B cell (primary cell): ENCODE measurements at regions not wholly inside any gene's neighbourhood (a gene's known extent, or its start where the extent isn't known, plus 50 kb on each side); places are given as distances from the start of the nearest gene placed in this dataset.

Experiments
- ATAC-seq: fragments of 200-7000 bp; cut with Tn5 transposase; one replicate; pipeline ENCODE4 v1.10.0; 2021; ENCODE audit warnings: low read depth, mild to moderate bottlenecking, moderate number of reproducible peaks, moderate library complexity
- CTCF ChIA-PET: fragments of 350-600 bp; sonication (Branson Sonifier 250); formaldehyde crosslinking; loops from one replicate; lab custom pipeline; 2021; ENCODE audit warnings: antibody characterized with exemption, inconsistent platforms; lab: Charles Lee
- POLR2A ChIA-PET: fragments of 350-600 bp; sonication (Branson Sonifier 250); formaldehyde crosslinking; loops from one replicate; lab custom pipeline; 2021; ENCODE audit warnings: antibody characterized with exemption; lab: Charles Lee
- DNase-seq: peaks from one replicate; pipeline ENCODE4 v3.0.0; 2013
- H2AFZ ChIP-seq: 2 replicates; pipeline ENCODE4 v1.6.1; 2012; ENCODE audit warnings: mild to moderate bottlenecking, low read depth, low read length; ENCODE audit not compliant: insufficient read depth, poor library complexity, severe bottlenecking
- H3K27ac ChIP-seq, 2 donors: 1 replicate in 1 of 2; 2 replicates in 1 of 2; pipeline ENCODE4 v1.5.1; 2012 to 2013; ENCODE audit warnings: low read length in 2 of 2, mild to moderate bottlenecking in 2 of 2, moderate library complexity in 1 of 2
- H3K27me3 ChIP-seq, 4 experiments: fragments of 200-600 bp in 1 of 4; sonication (generic) in 1 of 4; replicated peaks in 1 of 4; 1 replicate in 2 of 4; 2 replicates in 2 of 4; pipeline versions ENCODE4 v1.6.1 to v1.7.0; 2013 to 2016; ENCODE audit warnings: low read length in 3 of 4, mild to moderate bottlenecking in 2 of 4, mixed read lengths in 1 of 4, moderate library complexity in 1 of 4; ENCODE audit not compliant: insufficient read depth in 4 of 4, control insufficient read depth in 3 of 4; ENCODE audit errors: control extremely low read depth in 1 of 4
- H3K36me3 ChIP-seq, 2 experiments: replicated peaks in 1 of 2; 1 replicate in 1 of 2; 2 replicates in 1 of 2; pipeline versions ENCODE4 v1.6.1 to v1.7.1; 2013; ENCODE audit warnings: low read length in 1 of 2; ENCODE audit not compliant: insufficient read depth in 2 of 2, control insufficient read depth in 1 of 2; ENCODE audit errors: control extremely low read depth in 1 of 2, extremely low read depth in 1 of 2
- H3K4me1 ChIP-seq, 2 donors: fragments of 200-600 bp in 1 of 2; sonication (generic) in 1 of 2; 1 replicate in 1 of 2; 2 replicates in 1 of 2; pipeline versions ENCODE4 v1.5.1 to v1.6.1; 2013 to 2017; ENCODE audit warnings: low read length in 2 of 2; ENCODE audit not compliant: control insufficient read depth in 2 of 2, insufficient read depth in 2 of 2
- H3K4me2 ChIP-seq: replicated peaks from 2 replicates; pipeline ENCODE3; 2012; ENCODE audit warnings: mild to moderate bottlenecking, low read depth, low read length; ENCODE audit not compliant: poor library complexity, severe bottlenecking
- H3K4me3 ChIP-seq, 5 experiments: fragments of 200-600 bp in 1 of 5; sonication (generic) in 1 of 5; 1 replicate in 3 of 5; 2 replicates in 2 of 5; pipeline versions ENCODE4 v1.5.1 to v1.7.0; 2011 to 2016; ENCODE audit warnings: low read length in 4 of 5, mild to moderate bottlenecking in 4 of 5, low read depth in 2 of 5, control low read depth in 1 of 5, moderate library complexity in 1 of 5; ENCODE audit not compliant: insufficient read depth in 1 of 5; ENCODE audit errors: control extremely low read depth in 1 of 5, extremely low read depth in 1 of 5
- H3K79me2 ChIP-seq: fragments of 200-600 bp; sonication (generic); one replicate; pipeline ENCODE4 v1.6.0; 2016; ENCODE audit warnings: low read length; ENCODE audit not compliant: control insufficient read depth, insufficient read depth
- H3K9ac ChIP-seq: fragments of 200-600 bp; sonication (generic); 2 replicates; pipeline ENCODE4 v1.6.1; 2017; ENCODE audit warnings: mild to moderate bottlenecking, low read length, moderate library complexity
- H3K9me3 ChIP-seq, 3 donors: one replicate each; pipeline versions ENCODE4 v1.6.1 to v1.7.1; 2013; ENCODE audit warnings: low read length in 2 of 3; ENCODE audit not compliant: control insufficient read depth in 2 of 3, insufficient read depth in 1 of 3; ENCODE audit errors: control extremely low read depth in 1 of 3
- H4K20me1 ChIP-seq: 2 replicates; pipeline ENCODE4 v1.6.0; 2012; ENCODE audit warnings: mild to moderate bottlenecking, low read length; ENCODE audit not compliant: insufficient read depth, control insufficient read depth, poor library complexity, severe bottlenecking
- H3K27ac Mint-ChIP-seq: one replicate; pipeline ENCODE4 v1.8.0; 2021; ENCODE audit warnings: mixed read lengths
- H3K27me3 Mint-ChIP-seq: one replicate; pipeline ENCODE4 v1.8.0; 2021; ENCODE audit warnings: mixed read lengths
- H3K4me1 Mint-ChIP-seq: one replicate; pipeline ENCODE4 v1.8.0; 2021; ENCODE audit warnings: mixed read lengths
- H3K4me3 Mint-ChIP-seq: one replicate; pipeline ENCODE4 v1.8.0; 2021; ENCODE audit warnings: mixed read lengths
- H3K9me3 Mint-ChIP-seq: one replicate; pipeline ENCODE4 v1.8.0; 2022; ENCODE audit warnings: mixed read lengths; ENCODE audit not compliant: insufficient read depth
- EZH2 ChIP-seq: IDR thresholded peaks from 2 replicates; pipeline ENCODE4 v1.6.1; 2012; ENCODE audit warnings: borderline replicate concordance, low read depth, mild to moderate bottlenecking, moderate library complexity, low read length; ENCODE audit not compliant: insufficient read depth, poor library complexity, severe bottlenecking
- WGBS: methylation state at CpG from one replicate; pipeline ENCODE4 v1.1.5; 2013; ENCODE audit warnings: missing lambda C conversion rate; ENCODE audit not compliant: insufficient coverage; 5-methylcytosine and 5-hydroxymethylcytosine counted together
- intact Hi-C: fragments of 100-400 bp; cut with micrococcal nuclease; formaldehyde crosslinking; loops from one replicate; pipeline ENCODE4 v1.10.0; 2022
- TF ChIP-seq, protein P1 (sequence below): fragments of 200-600 bp; IDR thresholded peaks from one replicate; pipeline ENCODE4 v1.8.0; 2022; ENCODE audit warnings: antibody characterized with exemption, mild to moderate bottlenecking

DNA sequence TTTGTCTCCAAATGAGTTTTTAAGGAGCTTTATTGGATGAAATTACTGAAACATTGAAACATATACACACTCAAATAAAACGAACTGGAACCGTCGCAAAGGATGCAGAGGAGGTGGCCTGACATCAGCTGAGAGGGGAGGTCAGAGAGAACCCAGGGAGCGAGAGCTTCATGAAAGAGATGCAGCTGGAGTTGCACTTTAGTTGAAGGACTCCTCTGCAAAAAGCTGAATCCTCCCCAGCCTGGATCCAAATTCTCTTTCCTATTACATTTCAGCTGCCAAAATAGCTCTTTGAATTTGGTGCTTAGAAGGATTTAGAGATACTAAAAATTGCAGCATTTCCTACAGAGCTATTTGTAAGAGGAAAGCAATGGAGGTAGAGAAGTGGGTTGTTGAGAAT, 140.0 kb upstream of the DPP6 start:
- no peaks in the 10 kb centered on the region for H3K4me1 ChIP-seq
- peaks cover 0 to 8% (median 0%) of the 10 kb centered on the region in 3 donors for H3K9me3 ChIP-seq
- no peaks in the 10 kb centered on the region for H3K36me3 ChIP-seq
- CTCF ChIA-PET, result no interaction called here
- H4K20me1 ChIP-seq, result no peaks in the 10 kb centered on the region
- no peaks in the 10 kb centered on the region for H3K27me3 Mint-ChIP-seq
- no peak overlapping the region for H3K27ac Mint-ChIP-seq
- H3K9me3 Mint-ChIP-seq, result peaks cover 2% of the 10 kb centered on the region
- H3K4me1 Mint-ChIP-seq, result no peaks in the 10 kb centered on the region
- H3K9ac ChIP-seq, result no peak overlapping the region
- H3K27me3 ChIP-seq, result no peaks in the 10 kb centered on the region
- TF ChIP-seq, protein P1, sequence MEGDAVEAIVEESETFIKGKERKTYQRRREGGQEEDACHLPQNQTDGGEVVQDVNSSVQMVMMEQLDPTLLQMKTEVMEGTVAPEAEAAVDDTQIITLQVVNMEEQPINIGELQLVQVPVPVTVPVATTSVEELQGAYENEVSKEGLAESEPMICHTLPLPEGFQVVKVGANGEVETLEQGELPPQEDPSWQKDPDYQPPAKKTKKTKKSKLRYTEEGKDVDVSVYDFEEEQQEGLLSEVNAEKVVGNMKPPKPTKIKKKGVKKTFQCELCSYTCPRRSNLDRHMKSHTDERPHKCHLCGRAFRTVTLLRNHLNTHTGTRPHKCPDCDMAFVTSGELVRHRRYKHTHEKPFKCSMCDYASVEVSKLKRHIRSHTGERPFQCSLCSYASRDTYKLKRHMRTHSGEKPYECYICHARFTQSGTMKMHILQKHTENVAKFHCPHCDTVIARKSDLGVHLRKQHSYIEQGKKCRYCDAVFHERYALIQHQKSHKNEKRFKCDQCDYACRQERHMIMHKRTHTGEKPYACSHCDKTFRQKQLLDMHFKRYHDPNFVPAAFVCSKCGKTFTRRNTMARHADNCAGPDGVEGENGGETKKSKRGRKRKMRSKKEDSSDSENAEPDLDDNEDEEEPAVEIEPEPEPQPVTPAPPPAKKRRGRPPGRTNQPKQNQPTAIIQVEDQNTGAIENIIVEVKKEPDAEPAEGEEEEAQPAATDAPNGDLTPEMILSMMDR, result no peak
- TF ChIP-seq EZH2, result no peak
- no peak overlapping the region for H3K4me2 ChIP-seq
- no peak overlapping the region for H3K27ac ChIP-seq
- DNase-seq (no peak), ATAC-seq (no peak)
- H3K79me2 ChIP-seq, result no peaks in the 10 kb centered on the region
- H3K4me3 ChIP-seq, result no peak overlapping the region
- H2AFZ ChIP-seq, result no peak overlapping the region
- intact Hi-C loops, result no loop called here
- H3K4me3 Mint-ChIP-seq, result no peak overlapping the region
- POLR2A ChIA-PET, result no interaction called here
- WGBS, result 73% methylated on average over 3 of the region's 4 CpGs

- Histone ChIP-seq H3K27me3 (no peaks in the 10 kb centered on the region), H3K4me2 (no peak overlapping the region), H2AFZ (no peak overlapping the region), H3K4me3 (no peak overlapping the region), H4K20me1 (no peaks in the 10 kb centered on the region), H3K9ac (no peak overlapping the region), H3K4me1 (no peaks in the 10 kb centered on the region), H3K36me3 (no peaks in the 10 kb centered on the region), H3K27ac (no peak overlapping the region), H3K79me2 (no peaks in the 10 kb centered on the region), H3K9me3 (peaks cover 0 to 11% (median 0%) of the 10 kb centered on the region in 3 donors)
- ChIA-PET CTCF (no interaction called here), POLR2A (no interaction called here)
- Mint-ChIP-seq H3K4me3 (no peak overlapping the region), H3K9me3 (peaks cover 2% of the 10 kb centered on the region), H3K27me3 (no peaks in the 10 kb centered on the region), H3K27ac (no peak overlapping the region), H3K4me1 (no peaks in the 10 kb centered on the region)
- ATAC-seq (no peak), DNase-seq (no peak)
- no peak for TF ChIP-seq EZH2
- TF ChIP-seq, protein P1, result no peak
- intact Hi-C loops, result no loop called here
- 72% methylated on average over 4 of the region's 5 CpGs for WGBS
These were observed 132.1 kb upstream of the DPP6 start for GRCh38 chr7:153920126-153920525.
